ENCODE measurements at regions not wholly inside any gene's neighbourhood (a gene's known extent, or its start where the extent isn't known, plus 50 kb on each side); places are given as distances from the start of the nearest gene placed in this dataset.

DNA sequence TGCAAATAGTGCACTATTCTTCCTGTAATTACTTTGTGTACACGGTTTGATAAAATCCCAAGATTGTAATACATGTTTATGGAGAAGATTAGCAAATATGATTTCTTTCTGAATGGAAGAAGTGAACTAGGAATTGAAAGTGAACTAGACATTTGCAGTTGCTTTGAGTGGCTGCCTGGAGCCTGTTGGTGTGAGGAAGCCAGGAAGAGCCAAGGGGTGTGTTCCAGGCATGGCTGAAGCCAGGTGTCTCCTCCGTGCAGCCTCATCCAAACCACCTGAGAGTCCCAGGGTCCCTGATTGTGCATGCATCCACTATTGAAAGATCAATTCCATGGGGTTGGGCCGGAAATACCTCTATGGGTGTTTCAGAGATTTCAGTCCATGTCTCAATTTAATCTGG, 253.1 kb upstream of the SHH start:
- TF ChIP-seq, protein P1, sequence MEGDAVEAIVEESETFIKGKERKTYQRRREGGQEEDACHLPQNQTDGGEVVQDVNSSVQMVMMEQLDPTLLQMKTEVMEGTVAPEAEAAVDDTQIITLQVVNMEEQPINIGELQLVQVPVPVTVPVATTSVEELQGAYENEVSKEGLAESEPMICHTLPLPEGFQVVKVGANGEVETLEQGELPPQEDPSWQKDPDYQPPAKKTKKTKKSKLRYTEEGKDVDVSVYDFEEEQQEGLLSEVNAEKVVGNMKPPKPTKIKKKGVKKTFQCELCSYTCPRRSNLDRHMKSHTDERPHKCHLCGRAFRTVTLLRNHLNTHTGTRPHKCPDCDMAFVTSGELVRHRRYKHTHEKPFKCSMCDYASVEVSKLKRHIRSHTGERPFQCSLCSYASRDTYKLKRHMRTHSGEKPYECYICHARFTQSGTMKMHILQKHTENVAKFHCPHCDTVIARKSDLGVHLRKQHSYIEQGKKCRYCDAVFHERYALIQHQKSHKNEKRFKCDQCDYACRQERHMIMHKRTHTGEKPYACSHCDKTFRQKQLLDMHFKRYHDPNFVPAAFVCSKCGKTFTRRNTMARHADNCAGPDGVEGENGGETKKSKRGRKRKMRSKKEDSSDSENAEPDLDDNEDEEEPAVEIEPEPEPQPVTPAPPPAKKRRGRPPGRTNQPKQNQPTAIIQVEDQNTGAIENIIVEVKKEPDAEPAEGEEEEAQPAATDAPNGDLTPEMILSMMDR (IDR thresholded peaks at IDR 0.05) = no peak
- TF ChIP-seq POLR2A (IDR thresholded peaks at IDR 0.05) = no peak

Measured in esophagus squamous epithelium (tissue), 4 donors.